ENCODE measurements at regions not wholly inside any gene's neighbourhood (a gene's known extent, or its start where the extent isn't known, plus 50 kb on each side); places are given as distances from the start of the nearest gene placed in this dataset.

DNA sequence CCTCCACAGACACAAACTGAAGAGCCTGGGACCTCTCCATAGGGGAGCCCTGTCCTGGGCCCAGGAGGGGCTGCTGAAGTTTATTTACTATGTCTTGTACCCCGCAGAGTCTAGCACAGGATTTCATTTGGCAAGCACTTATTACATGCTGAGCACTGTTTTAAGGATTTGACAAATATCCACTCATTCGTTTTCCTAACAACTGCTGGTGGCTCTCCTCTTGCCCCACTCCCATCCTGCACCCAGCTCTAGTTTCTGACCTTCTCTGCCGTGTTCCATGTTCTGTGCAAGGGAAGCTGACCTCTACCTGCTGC, 127.0 kb upstream of the MAFB start:
- peaks cover 13% of the 10 kb centered on the region for H3K4me1 Mint-ChIP-seq (ENCODE audit: insufficient read depth, unreplicated experiment)
- H3K27me3 Mint-ChIP-seq (ENCODE audit: insufficient read depth, unreplicated experiment), result no peaks in the 10 kb centered on the region
- ChIA-PET POLR2A (no interaction called here), CTCF (no interaction called here)
- H3K4me3 Mint-ChIP-seq (ENCODE audit: unreplicated experiment), result no peak overlapping the region
- no peaks in the 10 kb centered on the region for H3K9me3 Mint-ChIP-seq (ENCODE audit: unreplicated experiment)
- H3K27ac Mint-ChIP-seq (ENCODE audit: low read depth, unreplicated experiment), result no peak overlapping the region
- no peaks in the 10 kb centered on the region for H3K36me3 Mint-ChIP-seq (ENCODE audit: insufficient read depth, unreplicated experiment)
- TF ChIP-seq, protein P1, sequence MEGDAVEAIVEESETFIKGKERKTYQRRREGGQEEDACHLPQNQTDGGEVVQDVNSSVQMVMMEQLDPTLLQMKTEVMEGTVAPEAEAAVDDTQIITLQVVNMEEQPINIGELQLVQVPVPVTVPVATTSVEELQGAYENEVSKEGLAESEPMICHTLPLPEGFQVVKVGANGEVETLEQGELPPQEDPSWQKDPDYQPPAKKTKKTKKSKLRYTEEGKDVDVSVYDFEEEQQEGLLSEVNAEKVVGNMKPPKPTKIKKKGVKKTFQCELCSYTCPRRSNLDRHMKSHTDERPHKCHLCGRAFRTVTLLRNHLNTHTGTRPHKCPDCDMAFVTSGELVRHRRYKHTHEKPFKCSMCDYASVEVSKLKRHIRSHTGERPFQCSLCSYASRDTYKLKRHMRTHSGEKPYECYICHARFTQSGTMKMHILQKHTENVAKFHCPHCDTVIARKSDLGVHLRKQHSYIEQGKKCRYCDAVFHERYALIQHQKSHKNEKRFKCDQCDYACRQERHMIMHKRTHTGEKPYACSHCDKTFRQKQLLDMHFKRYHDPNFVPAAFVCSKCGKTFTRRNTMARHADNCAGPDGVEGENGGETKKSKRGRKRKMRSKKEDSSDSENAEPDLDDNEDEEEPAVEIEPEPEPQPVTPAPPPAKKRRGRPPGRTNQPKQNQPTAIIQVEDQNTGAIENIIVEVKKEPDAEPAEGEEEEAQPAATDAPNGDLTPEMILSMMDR (IDR thresholded peaks at IDR 0.05; ENCODE audit: unreplicated experiment), result no peak
- intact Hi-C loops (cut with micrococcal nuclease), result no loop called here
- DNase-seq (ENCODE audit: unreplicated experiment), result no peak
- BruUV-seq (replicated peaks), result no TSS peak

DNA sequence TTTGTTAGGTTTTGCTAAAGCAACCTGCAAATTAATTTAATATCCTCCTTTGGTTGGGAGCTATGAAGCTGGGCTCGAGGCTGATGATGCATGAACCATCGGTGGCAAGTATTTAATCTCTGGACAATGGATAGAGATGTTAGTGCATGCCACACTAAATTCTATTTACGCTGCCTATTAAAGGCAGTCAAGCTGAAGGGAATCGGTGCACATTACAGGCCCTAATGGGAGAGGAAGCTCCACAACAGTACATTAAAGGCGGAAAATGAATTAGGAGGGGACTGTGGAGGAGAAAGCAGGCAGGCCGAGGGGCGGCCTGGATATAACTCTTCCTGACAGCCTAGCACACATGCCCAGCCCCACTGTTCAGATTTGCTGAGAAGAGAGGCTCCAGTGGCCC, 132.4 kb upstream of the MAFB start:
- H3K36me3 Mint-ChIP-seq (ENCODE audit: insufficient read depth, unreplicated experiment), result no peaks in the 10 kb centered on the region
- DNase-seq (ENCODE audit: unreplicated experiment), result no peak
- H3K4me1 Mint-ChIP-seq (ENCODE audit: insufficient read depth, unreplicated experiment), result no peaks in the 10 kb centered on the region
- TF ChIP-seq, protein P1 (IDR thresholded peaks at IDR 0.05; ENCODE audit: unreplicated experiment), result no peak
- intact Hi-C loops (cut with micrococcal nuclease), result no loop called here
- H3K4me3 Mint-ChIP-seq (ENCODE audit: unreplicated experiment), result no peak overlapping the region
- no peaks in the 10 kb centered on the region for H3K27me3 Mint-ChIP-seq (ENCODE audit: insufficient read depth, unreplicated experiment)
- no peak overlapping the region for H3K27ac Mint-ChIP-seq (ENCODE audit: low read depth, unreplicated experiment)
- peaks cover 16% of the 10 kb centered on the region for H3K9me3 Mint-ChIP-seq (ENCODE audit: unreplicated experiment)
- CTCF ChIA-PET, result interaction anchor here (0.6 to 0.8 kb wide), 2 partner anchors 141 to 1476 kb away, joined by 3 to 4 read pairs; no protein-coding TSS in a partner anchor
- BruUV-seq (replicated peaks), result no TSS peak
- POLR2A ChIA-PET, result no interaction called here

DNA sequence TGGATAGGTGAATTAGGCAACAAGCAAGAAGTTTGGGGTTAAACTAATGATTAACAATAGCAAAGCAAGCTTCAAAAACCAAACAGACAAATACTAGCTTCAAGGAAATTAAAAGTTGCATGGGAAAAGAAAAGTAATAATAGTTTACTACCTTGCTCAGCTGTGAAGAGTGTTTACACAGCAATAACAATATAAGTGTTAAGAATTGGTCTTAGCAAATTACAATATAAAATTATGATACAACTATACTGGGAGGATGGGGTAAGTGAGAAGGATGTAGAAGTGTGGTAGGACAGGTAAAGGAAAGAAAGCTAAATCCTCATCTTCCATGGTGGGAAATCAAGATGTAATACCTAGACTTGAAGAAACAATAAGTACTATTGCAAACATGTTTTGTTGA, 137.7 kb upstream of the MAFB start:
- Mint-ChIP-seq H3K27me3 (ENCODE audit: insufficient read depth, unreplicated experiment) (no peaks in the 10 kb centered on the region), H3K9me3 (ENCODE audit: unreplicated experiment) (peaks cover 16% of the 10 kb centered on the region), H3K36me3 (ENCODE audit: insufficient read depth, unreplicated experiment) (no peaks in the 10 kb centered on the region), H3K27ac (ENCODE audit: low read depth, unreplicated experiment) (no peak overlapping the region), H3K4me3 (ENCODE audit: unreplicated experiment) (no peak overlapping the region), H3K4me1 (ENCODE audit: insufficient read depth, unreplicated experiment) (no peaks in the 10 kb centered on the region)
- TF ChIP-seq, protein P1 (IDR thresholded peaks at IDR 0.05; ENCODE audit: unreplicated experiment), result no peak
- intact Hi-C loops (cut with micrococcal nuclease), result no loop called here
- ChIA-PET CTCF (no interaction called here), POLR2A (no interaction called here)
- no peak for DNase-seq (ENCODE audit: unreplicated experiment)
- no TSS peak for BruUV-seq (replicated peaks)

DNA sequence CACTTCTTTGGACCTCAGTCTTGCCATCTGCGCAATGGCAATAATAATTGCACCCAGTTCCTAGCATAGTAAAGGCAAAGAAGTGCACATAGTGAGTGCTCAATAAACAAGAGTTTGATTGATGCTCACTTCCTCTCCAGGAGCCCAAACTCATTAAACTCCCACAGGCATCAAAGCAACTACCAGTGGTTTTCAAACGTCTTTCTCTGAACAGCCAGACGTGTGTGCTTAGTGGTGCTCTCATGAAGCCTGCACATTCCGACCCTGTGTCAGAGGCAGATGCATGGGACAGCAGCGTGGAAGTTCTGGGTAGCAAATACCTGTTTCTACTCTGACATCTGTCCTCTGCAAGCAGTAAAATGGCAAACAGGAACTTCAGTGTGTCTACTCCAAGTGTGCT, 146.3 kb upstream of the MAFB start:
- no peak overlapping the region for H3K4me3 Mint-ChIP-seq (ENCODE audit: unreplicated experiment)
- H3K27me3 Mint-ChIP-seq (ENCODE audit: insufficient read depth, unreplicated experiment), result peaks cover 15% of the 10 kb centered on the region
- CTCF ChIA-PET, result no interaction called here

More for the DNA sequence above, 146.3 kb upstream of the MAFB start:
- TF ChIP-seq, protein P1 (IDR thresholded peaks at IDR 0.05; ENCODE audit: unreplicated experiment), result no peak
- BruUV-seq (replicated peaks), result no TSS peak
- H3K36me3 Mint-ChIP-seq (ENCODE audit: insufficient read depth, unreplicated experiment), result no peaks in the 10 kb centered on the region
- H3K27ac Mint-ChIP-seq (ENCODE audit: low read depth, unreplicated experiment), result no peak overlapping the region
- peaks cover 11% of the 10 kb centered on the region for H3K9me3 Mint-ChIP-seq (ENCODE audit: unreplicated experiment)
- POLR2A ChIA-PET, result no interaction called here
- H3K4me1 Mint-ChIP-seq (ENCODE audit: insufficient read depth, unreplicated experiment), result no peaks in the 10 kb centered on the region
- intact Hi-C loops (cut with micrococcal nuclease), result no loop called here
- DNase-seq (ENCODE audit: unreplicated experiment), result no peak
